ENCODE measurements at regions not wholly inside any gene's neighbourhood (a gene's known extent, or its start where the extent isn't known, plus 50 kb on each side); places are given as distances from the start of the nearest gene placed in this dataset.

GRCh38 chr1:115166531-115167091 is 77.3 kb upstream of the TSPAN2 start:
- Histone ChIP-seq H2AK5ac (ENCODE audit: low read length) (no peak overlapping the region), H4K91ac (ENCODE audit: low read depth, low read length) (no peak overlapping the region), H2BK5ac (ENCODE audit: low read depth, low read length, poor library complexity) (no peak overlapping the region)

GRCh38 chr1:115165776-115166175 is 76.5 kb upstream of the TSPAN2 start:
- Histone ChIP-seq H3K27me3 (ENCODE audit: insufficient read depth, low read length) (no peaks in the 10 kb centered on the region), H3K4me1 (ENCODE audit: control insufficient read depth in 1 of 2, insufficient read depth in 2 of 2, low read length in 2 of 2) (peaks cover 3 to 5% of the 10 kb centered on the region in 2 experiments), H3K4me3 (ENCODE audit: low read depth, low read length) (no peak overlapping the region), H3K23ac (ENCODE audit: low read length) (no peak overlapping the region), H2BK5ac (ENCODE audit: low read depth, low read length, poor library complexity) (no peak overlapping the region), H2BK12ac (ENCODE audit: low read length) (no peak overlapping the region), H3K36me3 (ENCODE audit: control insufficient read depth in 1 of 2, insufficient read depth in 2 of 2, low read length in 2 of 2) (no peaks in the 10 kb centered on the region), H4K91ac (ENCODE audit: low read depth, low read length) (no peak overlapping the region), H3K9me3 (ENCODE audit: insufficient read depth, low read depth, low read length) (no peaks in the 10 kb centered on the region), H3K27ac (ENCODE audit: low read depth, low read length) (no peak overlapping the region), H3K79me1 (ENCODE audit: low read length) (peaks cover 10% of the 10 kb centered on the region), H2AFZ (ENCODE audit: insufficient read depth, low read length, poor library complexity) (no peak overlapping the region), H4K8ac (ENCODE audit: low read depth, low read length) (no peak overlapping the region), H3K9ac (ENCODE audit: low read length) (no peak overlapping the region), H3K4ac (ENCODE audit: low read depth, low read length) (no peak overlapping the region), H3K4me2 (ENCODE audit: low read length) (no peak overlapping the region), H3K18ac (ENCODE audit: low read length) (no peak overlapping the region), H2AK5ac (ENCODE audit: low read length) (no peak overlapping the region), H3K14ac (ENCODE audit: low read length) (no peak overlapping the region), H2BK120ac (ENCODE audit: insufficient read depth, low read length, poor library complexity) (no peak overlapping the region), H3K79me2 (ENCODE audit: control insufficient read depth, insufficient read depth, low read length, poor library complexity) (no peaks in the 10 kb centered on the region), H4K12ac (ENCODE audit: low read depth, low read length) (no peak overlapping the region)
- no peak for DNase-seq

More at GRCh38 chr1:115166531-115167091, 77.3 kb upstream of the TSPAN2 start:
- Histone ChIP-seq H3K4me2 (ENCODE audit: low read length) (no peak overlapping the region), H3K36me3 (ENCODE audit: control insufficient read depth in 1 of 2, insufficient read depth in 2 of 2, low read length in 2 of 2) (no peaks in the 10 kb centered on the region), H3K4ac (ENCODE audit: low read depth, low read length) (no peak overlapping the region), H3K23ac (ENCODE audit: low read length) (no peak overlapping the region), H3K27me3 (ENCODE audit: insufficient read depth, low read length) (no peaks in the 10 kb centered on the region), H3K79me2 (ENCODE audit: control insufficient read depth, insufficient read depth, low read length, poor library complexity) (no peaks in the 10 kb centered on the region), H3K9me3 (ENCODE audit: insufficient read depth, low read depth, low read length) (no peaks in the 10 kb centered on the region), H4K12ac (ENCODE audit: low read depth, low read length) (no peak overlapping the region), H3K79me1 (ENCODE audit: low read length) (peaks cover 16% of the 10 kb centered on the region), H3K18ac (ENCODE audit: low read length) (no peak overlapping the region), H3K14ac (ENCODE audit: low read length) (no peak overlapping the region), H4K8ac (ENCODE audit: low read depth, low read length) (no peak overlapping the region), H2BK120ac (ENCODE audit: insufficient read depth, low read length, poor library complexity) (no peak overlapping the region), H3K4me1 (ENCODE audit: control insufficient read depth in 1 of 2, insufficient read depth in 2 of 2, low read length in 2 of 2) (peaks cover 3 to 5% of the 10 kb centered on the region in 2 experiments), H3K9ac (ENCODE audit: low read length) (no peak overlapping the region), H2AFZ (ENCODE audit: insufficient read depth, low read length, poor library complexity) (no peak overlapping the region), H3K27ac (ENCODE audit: low read depth, low read length) (no peak overlapping the region), H3K4me3 (ENCODE audit: low read depth, low read length) (no peak overlapping the region), H2BK12ac (ENCODE audit: low read length) (no peak overlapping the region)
- DNase-seq = peak in 1 of 2 donors; percentile 34

GRCh38 chr1:115164940-115165705 is 75.8 kb upstream of the TSPAN2 start:
- Histone ChIP-seq H3K18ac (ENCODE audit: low read length) (no peak overlapping the region), H3K4me3 (ENCODE audit: low read depth, low read length) (no peak overlapping the region), H2BK12ac (ENCODE audit: low read length) (peak overlapping the region; percentile 17), H3K27me3 (ENCODE audit: insufficient read depth, low read length) (no peaks in the 10 kb centered on the region), H4K91ac (ENCODE audit: low read depth, low read length) (no peak overlapping the region), H3K14ac (ENCODE audit: low read length) (no peak overlapping the region), H2AFZ (ENCODE audit: insufficient read depth, low read length, poor library complexity) (no peak overlapping the region), H3K79me1 (ENCODE audit: low read length) (peaks cover 10% of the 10 kb centered on the region), H4K8ac (ENCODE audit: low read depth, low read length) (no peak overlapping the region), H3K36me3 (ENCODE audit: control insufficient read depth in 1 of 2, insufficient read depth in 2 of 2, low read length in 2 of 2) (no peaks in the 10 kb centered on the region), H2BK5ac (ENCODE audit: low read depth, low read length, poor library complexity) (no peak overlapping the region), H4K12ac (ENCODE audit: low read depth, low read length) (no peak overlapping the region), H3K9ac (ENCODE audit: low read length) (no peak overlapping the region), H3K23ac (ENCODE audit: low read length) (no peak overlapping the region), H3K4ac (ENCODE audit: low read depth, low read length) (no peak overlapping the region), H2AK5ac (ENCODE audit: low read length) (no peak overlapping the region), H3K4me2 (ENCODE audit: low read length) (no peak overlapping the region), H3K4me1 (ENCODE audit: control insufficient read depth in 1 of 2, insufficient read depth in 2 of 2, low read length in 2 of 2) (peaks cover 3 to 5% of the 10 kb centered on the region in 2 experiments), H3K79me2 (ENCODE audit: control insufficient read depth, insufficient read depth, low read length, poor library complexity) (no peaks in the 10 kb centered on the region), H3K9me3 (ENCODE audit: insufficient read depth, low read depth, low read length) (no peaks in the 10 kb centered on the region), H2BK120ac (ENCODE audit: insufficient read depth, low read length, poor library complexity) (no peak overlapping the region), H3K27ac (ENCODE audit: low read depth, low read length) (no peak overlapping the region)
- DNase-seq = no peak
- no CpG with 5 or more reads among the region's 6 CpGs for WGBS (ENCODE audit: extremely low coverage, insufficient coverage, insufficient read length)

- Histone ChIP-seq H3K23ac (ENCODE audit: low read length) (no peak overlapping the region), H3K79me2 (ENCODE audit: control insufficient read depth, insufficient read depth, low read length, poor library complexity) (no peaks in the 10 kb centered on the region), H3K4me3 (ENCODE audit: low read depth, low read length) (no peak overlapping the region), H3K36me3 (ENCODE audit: control insufficient read depth in 1 of 2, insufficient read depth in 2 of 2, low read length in 2 of 2) (no peaks in the 10 kb centered on the region), H3K9me3 (ENCODE audit: insufficient read depth, low read depth, low read length) (no peaks in the 10 kb centered on the region), H3K4ac (ENCODE audit: low read depth, low read length) (no peak overlapping the region), H3K18ac (ENCODE audit: low read length) (no peak overlapping the region), H4K8ac (ENCODE audit: low read depth, low read length) (no peak overlapping the region), H2AK5ac (ENCODE audit: low read length) (no peak overlapping the region), H2AFZ (ENCODE audit: insufficient read depth, low read length, poor library complexity) (no peak overlapping the region), H2BK12ac (ENCODE audit: low read length) (no peak overlapping the region), H3K27ac (ENCODE audit: low read depth, low read length) (no peak overlapping the region), H2BK120ac (ENCODE audit: insufficient read depth, low read length, poor library complexity) (no peak overlapping the region), H3K79me1 (ENCODE audit: low read length) (peaks cover 6% of the 10 kb centered on the region), H4K91ac (ENCODE audit: low read depth, low read length) (no peak overlapping the region), H4K12ac (ENCODE audit: low read depth, low read length) (no peak overlapping the region), H3K27me3 (ENCODE audit: insufficient read depth, low read length) (no peaks in the 10 kb centered on the region), H3K4me2 (ENCODE audit: low read length) (no peak overlapping the region), H2BK5ac (ENCODE audit: low read depth, low read length, poor library complexity) (no peak overlapping the region), H3K14ac (ENCODE audit: low read length) (no peak overlapping the region), H3K4me1 (ENCODE audit: control insufficient read depth in 1 of 2, insufficient read depth in 2 of 2, low read length in 2 of 2) (peaks cover 3% of the 10 kb centered on the region in 2 experiments), H3K9ac (ENCODE audit: low read length) (no peak overlapping the region)
- no CpG with 5 or more reads among the region's 1 CpG for WGBS (ENCODE audit: extremely low coverage, insufficient coverage, insufficient read length)
- DNase-seq = no peak
These were observed 75.2 kb upstream of the TSPAN2 start for GRCh38 chr1:115164484-115164883.
